ENCODE measurements at regions not wholly inside any gene's neighbourhood (a gene's known extent, or its start where the extent isn't known, plus 50 kb on each side); places are given as distances from the start of the nearest gene placed in this dataset.

GRCh38 chr9:105004466-105005090 lies 76.6 kb upstream of the ABCA1 start:
- TF ChIP-seq, protein P1, sequence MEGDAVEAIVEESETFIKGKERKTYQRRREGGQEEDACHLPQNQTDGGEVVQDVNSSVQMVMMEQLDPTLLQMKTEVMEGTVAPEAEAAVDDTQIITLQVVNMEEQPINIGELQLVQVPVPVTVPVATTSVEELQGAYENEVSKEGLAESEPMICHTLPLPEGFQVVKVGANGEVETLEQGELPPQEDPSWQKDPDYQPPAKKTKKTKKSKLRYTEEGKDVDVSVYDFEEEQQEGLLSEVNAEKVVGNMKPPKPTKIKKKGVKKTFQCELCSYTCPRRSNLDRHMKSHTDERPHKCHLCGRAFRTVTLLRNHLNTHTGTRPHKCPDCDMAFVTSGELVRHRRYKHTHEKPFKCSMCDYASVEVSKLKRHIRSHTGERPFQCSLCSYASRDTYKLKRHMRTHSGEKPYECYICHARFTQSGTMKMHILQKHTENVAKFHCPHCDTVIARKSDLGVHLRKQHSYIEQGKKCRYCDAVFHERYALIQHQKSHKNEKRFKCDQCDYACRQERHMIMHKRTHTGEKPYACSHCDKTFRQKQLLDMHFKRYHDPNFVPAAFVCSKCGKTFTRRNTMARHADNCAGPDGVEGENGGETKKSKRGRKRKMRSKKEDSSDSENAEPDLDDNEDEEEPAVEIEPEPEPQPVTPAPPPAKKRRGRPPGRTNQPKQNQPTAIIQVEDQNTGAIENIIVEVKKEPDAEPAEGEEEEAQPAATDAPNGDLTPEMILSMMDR (IDR thresholded peaks at IDR 0.05; ENCODE audit: low read length) = no peak
- TF ChIP-seq EZH2 (IDR thresholded peaks at IDR 0.05; ENCODE audit: borderline replicate concordance, low read length) = no peak
